GM13976 (cell line): ENCODE measurements at regions not wholly inside any gene's neighbourhood (a gene's known extent, or its start where the extent isn't known, plus 50 kb on each side); places are given as distances from the start of the nearest gene placed in this dataset.

ENCODE experiments used
- DNase-seq: peaks from one replicate; pipeline ENCODE4 v3.0.0; 2012; ENCODE audit warnings: low spot score
- in situ Hi-C: fragments of 300-500 bp; cut with MboI; formaldehyde crosslinking; loops from one replicate; pipeline ENCODE4 v1.12.0; 2022; ENCODE audit warnings: low sequenced_read_pairs, mixed read lengths, inconsistent platforms; ENCODE audit not compliant: unreplicated experiment
- TF ChIP-seq, protein P1 (sequence below): IDR thresholded peaks from 2 replicates; pipeline ENCODE4 v1.5.1; 2012; ENCODE audit warnings: borderline replicate concordance, mild to moderate bottlenecking; ENCODE audit not compliant: insufficient read depth; ENCODE audit errors: extremely low read depth, missing control alignments, control extremely low read depth

- DNase-seq: no peak
- in situ Hi-C loops: no loop called here
- TF ChIP-seq, protein P1, sequence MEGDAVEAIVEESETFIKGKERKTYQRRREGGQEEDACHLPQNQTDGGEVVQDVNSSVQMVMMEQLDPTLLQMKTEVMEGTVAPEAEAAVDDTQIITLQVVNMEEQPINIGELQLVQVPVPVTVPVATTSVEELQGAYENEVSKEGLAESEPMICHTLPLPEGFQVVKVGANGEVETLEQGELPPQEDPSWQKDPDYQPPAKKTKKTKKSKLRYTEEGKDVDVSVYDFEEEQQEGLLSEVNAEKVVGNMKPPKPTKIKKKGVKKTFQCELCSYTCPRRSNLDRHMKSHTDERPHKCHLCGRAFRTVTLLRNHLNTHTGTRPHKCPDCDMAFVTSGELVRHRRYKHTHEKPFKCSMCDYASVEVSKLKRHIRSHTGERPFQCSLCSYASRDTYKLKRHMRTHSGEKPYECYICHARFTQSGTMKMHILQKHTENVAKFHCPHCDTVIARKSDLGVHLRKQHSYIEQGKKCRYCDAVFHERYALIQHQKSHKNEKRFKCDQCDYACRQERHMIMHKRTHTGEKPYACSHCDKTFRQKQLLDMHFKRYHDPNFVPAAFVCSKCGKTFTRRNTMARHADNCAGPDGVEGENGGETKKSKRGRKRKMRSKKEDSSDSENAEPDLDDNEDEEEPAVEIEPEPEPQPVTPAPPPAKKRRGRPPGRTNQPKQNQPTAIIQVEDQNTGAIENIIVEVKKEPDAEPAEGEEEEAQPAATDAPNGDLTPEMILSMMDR: no peak
Measured at GRCh38 chr7:68474661-68475216, 1123.5 kb upstream of the AUTS2 start.

- in situ Hi-C loops: no loop called here
- no peak for DNase-seq
- TF ChIP-seq, protein P1: no peak
Measured at GRCh38 chr7:68476966-68477365, 1121.3 kb upstream of the AUTS2 start.

GRCh38 chr7:68478326-68478725 is 1119.9 kb upstream of the AUTS2 start:
- in situ Hi-C loops: no loop called here
- DNase-seq: no peak
- TF ChIP-seq, protein P1: no peak

GRCh38 chr7:68482800-68483199 is 1115.5 kb upstream of the AUTS2 start:
- TF ChIP-seq, protein P1: no peak
- in situ Hi-C loops: no loop called here
- DNase-seq: no peak

DNA sequence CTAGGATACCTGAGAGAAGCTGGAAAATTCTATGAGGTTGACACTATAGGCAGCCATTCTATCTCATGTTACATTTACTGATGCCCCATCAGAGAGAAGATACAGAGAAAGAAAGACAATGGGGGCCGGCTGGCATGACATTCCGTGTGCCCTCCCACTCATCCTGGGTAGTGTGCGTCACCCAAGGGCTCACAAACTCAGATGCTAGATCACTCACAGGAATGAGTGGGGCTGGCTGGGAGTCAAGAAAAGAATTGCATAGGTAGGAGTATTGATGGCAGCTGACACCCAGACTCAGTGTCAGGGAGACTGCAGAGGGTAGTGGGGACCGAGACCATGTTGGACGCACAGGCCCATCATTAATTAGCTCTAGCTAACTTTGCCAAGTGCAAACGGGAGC is 1113.5 kb upstream of the AUTS2 start:
- TF ChIP-seq, protein P1: no peak
- DNase-seq: no peak
- in situ Hi-C loops: no loop called here

- in situ Hi-C loops: no loop called here
- DNase-seq: no peak
- TF ChIP-seq, protein P1: no peak
Measured at GRCh38 chr7:68485253-68485917, 1112.9 kb upstream of the AUTS2 start.
